A549 (cell line): ENCODE measurements at regions not wholly inside any gene's neighbourhood (a gene's known extent, or its start where the extent isn't known, plus 50 kb on each side); places are given as distances from the start of the nearest gene placed in this dataset.

Experiments used
- CHD2 ChIP-seq: fragments of 150-350 bp; IDR thresholded peaks from 2 replicates; pipeline ENCODE4 v1.6.1; 2014; ENCODE audit warnings: low read length; ENCODE audit not compliant: partially characterized antibody
- ESRRA ChIP-seq: fragments of 150-350 bp; IDR thresholded peaks from 2 replicates; pipeline ENCODE4 v1.6.1; 2014; ENCODE audit warnings: mild to moderate bottlenecking, low read length, borderline replicate concordance
- MAFK ChIP-seq: fragments of 450-650 bp; IDR thresholded peaks from 2 replicates; pipeline ENCODE4 v1.6.1; 2014; ENCODE audit not compliant: partially characterized antibody
- MAX ChIP-seq: IDR thresholded peaks from 2 replicates; pipeline ENCODE4 v1.6.1; 2012
- POLR2A ChIP-seq: IDR thresholded peaks from 2 replicates; pipeline ENCODE4 v1.6.1; 2012; ENCODE audit warnings: mild to moderate bottlenecking, low read length

- no peak for TF ChIP-seq CHD2
- no peak for TF ChIP-seq MAX
- TF ChIP-seq MAFK: peak; percentile 39
- TF ChIP-seq ESRRA: no peak
- TF ChIP-seq POLR2A: no peak
Observed at GRCh38 chr10:3235395-3235794, 62.8 kb upstream of the PITRM1 start.
